ENCODE measurements at regions not wholly inside any gene's neighbourhood (a gene's known extent, or its start where the extent isn't known, plus 50 kb on each side); places are given as distances from the start of the nearest gene placed in this dataset.

DNA sequence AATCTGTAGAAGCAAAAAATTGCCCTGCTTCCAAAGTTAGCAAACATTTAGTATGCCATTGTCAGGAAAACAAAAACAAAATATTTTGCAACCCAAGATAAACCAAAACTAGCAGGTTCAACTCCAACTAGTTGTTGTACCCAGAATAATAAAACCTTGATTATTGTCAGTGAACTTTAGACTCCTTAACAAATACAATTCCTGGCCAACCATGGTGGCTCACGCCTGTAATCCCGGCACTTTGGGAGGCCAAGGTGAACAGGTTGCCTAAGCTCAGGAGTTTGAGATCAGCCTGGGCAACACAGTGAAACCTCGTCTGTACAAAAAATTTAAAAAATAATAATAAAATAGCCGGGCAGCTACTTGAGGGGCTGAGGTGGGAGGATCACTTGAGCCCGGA is 53.6 kb upstream of the EPCAM start:
- TF ChIP-seq POLR2A (IDR thresholded peaks at IDR 0.05; ENCODE audit: low read depth, low read length): no peak
- FAIRE-seq: no peak
- DNase-seq (ENCODE audit: insufficient read length, low spot score): no peak

DNA sequence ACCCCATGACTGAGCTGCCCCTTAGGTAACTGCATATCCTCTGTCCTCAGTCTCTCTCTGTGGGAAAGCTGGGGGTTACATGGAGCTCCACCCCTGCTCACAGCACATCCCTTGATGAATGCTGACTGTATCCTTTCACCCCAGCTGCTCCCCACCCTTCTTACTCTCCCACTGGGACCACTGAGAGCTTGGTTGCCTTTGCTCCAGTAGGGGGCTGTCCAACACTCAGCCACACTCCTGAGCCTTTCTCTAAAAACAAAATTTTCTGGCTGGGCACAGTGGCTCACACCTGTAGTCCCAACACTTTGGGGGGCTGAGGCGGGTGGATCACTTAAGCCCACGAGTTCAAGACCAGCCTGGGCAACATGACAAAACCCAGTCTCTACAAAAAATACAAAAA is 55.4 kb upstream of the EPCAM start:
- no peak for TF ChIP-seq POLR2A (IDR thresholded peaks at IDR 0.05; ENCODE audit: low read depth, low read length)
- FAIRE-seq: no peak
- DNase-seq (ENCODE audit: insufficient read length, low spot score): no peak

DNA sequence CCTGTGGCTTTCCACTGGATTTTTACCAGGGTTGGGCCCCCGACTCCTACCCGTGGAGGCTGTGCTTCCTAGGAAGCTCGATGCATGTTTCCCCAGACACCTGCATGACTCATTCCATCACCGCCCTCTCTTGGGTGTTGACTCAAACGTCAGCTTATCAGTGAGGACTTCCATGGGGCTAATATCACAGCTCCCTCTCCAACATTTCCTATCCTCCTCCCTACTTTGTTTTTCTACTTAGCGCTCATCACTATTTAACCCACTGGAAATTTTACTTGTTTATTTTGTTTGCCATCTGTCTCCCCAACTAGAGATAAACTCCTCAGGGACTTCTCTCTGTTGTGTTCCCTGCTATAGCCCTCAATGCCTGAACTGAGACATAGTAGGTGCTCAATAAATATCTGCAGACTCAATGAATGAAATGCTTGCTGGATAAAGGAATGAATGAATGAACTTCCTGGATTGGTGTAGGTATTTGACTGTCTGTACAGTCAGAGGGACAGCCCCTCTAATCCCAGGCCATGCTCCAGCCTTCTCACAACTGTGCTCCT is 55.9 kb upstream of the EPCAM start:
- no peak for TF ChIP-seq POLR2A (IDR thresholded peaks at IDR 0.05; ENCODE audit: low read depth, low read length)
- FAIRE-seq: no peak

DNA sequence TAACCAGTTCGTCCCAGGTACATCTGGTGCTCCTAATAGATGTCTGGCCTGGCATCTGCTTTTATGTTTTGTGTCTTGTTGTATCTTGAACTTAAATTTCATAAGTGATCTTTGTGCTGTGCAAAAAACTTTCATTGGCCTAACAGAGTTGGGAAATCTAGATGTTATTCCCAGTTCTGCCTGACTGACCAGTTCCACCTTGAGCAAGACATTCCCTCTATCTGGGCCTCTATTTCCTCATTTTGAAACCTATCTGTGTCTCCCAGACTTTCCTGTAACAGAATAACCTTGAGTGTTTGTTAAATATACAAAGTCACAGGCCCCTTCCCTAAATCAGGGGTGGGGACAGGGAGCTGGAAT is 56.6 kb upstream of the EPCAM start:
- DNase-seq (ENCODE audit: insufficient read length, low spot score) (no peak), FAIRE-seq (no peak)
- TF ChIP-seq POLR2A (IDR thresholded peaks at IDR 0.05; ENCODE audit: low read depth, low read length): no peak

More for the DNA sequence above, 55.9 kb upstream of the EPCAM start:
- DNase-seq (ENCODE audit: insufficient read length, low spot score): no peak

DNA sequence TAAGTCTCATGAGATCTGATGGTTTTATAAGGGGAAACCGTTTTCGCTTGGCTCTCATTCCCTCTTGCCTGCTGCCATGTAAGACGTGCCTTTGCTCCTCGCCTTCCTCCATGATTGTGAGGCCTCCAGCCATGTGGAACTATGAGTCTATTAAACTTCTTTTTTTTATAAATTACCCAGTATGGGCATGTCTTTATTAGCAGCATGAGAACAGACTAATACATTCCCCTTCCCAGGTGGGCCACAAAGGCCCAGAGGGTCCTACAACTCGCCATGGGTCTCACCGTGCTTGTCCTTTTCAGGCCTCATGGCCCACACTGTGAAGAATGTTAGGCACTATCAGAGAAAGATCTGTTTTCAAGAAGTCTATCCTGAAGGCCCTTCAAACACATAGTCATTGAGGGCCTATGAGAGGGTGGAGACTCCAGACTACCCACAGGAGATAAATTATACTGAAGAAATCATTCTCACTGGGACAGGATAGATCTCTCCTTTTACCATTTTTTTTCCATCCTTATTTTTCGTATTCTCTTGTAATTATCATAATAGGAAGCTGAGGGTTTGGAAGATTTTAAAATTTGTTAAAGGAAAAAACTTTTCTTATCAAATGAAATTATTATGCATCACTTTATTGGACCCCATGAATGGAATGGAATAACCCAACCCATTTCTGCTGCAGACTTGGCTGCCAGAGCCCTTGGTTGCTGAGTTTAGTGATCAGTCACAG is 57.2 kb upstream of the EPCAM start:
- FAIRE-seq (no peak), DNase-seq (ENCODE audit: insufficient read length, low spot score) (no peak)
- TF ChIP-seq POLR2A (IDR thresholded peaks at IDR 0.05; ENCODE audit: low read depth, low read length): no peak

DNA sequence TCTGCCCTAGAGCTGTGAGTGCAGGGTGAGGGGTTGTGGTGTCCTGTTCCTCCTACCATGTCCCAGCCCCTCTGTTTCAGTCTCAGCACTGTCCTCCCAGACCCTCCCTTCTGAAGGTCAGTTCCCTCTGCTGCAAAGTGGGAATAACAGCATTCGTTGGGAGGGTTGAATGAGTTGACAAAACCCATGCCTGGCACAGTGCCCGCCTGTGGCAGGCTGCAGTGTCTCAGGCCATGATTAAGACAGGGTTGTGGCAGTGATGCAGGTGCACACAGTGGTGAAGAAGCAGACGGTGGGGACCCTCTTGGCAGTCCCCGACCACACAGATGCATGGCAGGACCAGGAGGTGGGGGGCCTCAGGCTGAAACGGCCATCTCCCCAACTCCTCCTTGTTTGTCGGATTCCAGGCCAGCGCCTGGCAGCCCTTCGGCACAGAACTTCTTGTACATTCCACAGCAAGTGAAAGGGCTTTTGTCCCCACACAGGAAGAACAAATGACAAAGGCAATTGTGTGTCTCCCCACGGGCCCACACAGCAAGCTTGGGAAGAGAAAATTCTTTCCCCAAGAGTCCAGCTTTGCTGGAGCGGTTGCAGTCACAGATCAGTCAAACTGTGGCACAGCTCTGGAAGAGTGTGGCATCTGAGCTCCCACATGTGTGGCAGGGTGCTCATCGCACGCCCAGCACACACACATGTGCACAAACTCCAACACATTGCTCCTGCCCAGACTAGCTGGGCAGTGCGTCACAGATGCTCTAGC is 58.1 kb upstream of the EPCAM start:
- FAIRE-seq (no peak), DNase-seq (ENCODE audit: insufficient read length, low spot score) (no peak)
- TF ChIP-seq POLR2A (IDR thresholded peaks at IDR 0.05; ENCODE audit: low read depth, low read length): no peak

DNA sequence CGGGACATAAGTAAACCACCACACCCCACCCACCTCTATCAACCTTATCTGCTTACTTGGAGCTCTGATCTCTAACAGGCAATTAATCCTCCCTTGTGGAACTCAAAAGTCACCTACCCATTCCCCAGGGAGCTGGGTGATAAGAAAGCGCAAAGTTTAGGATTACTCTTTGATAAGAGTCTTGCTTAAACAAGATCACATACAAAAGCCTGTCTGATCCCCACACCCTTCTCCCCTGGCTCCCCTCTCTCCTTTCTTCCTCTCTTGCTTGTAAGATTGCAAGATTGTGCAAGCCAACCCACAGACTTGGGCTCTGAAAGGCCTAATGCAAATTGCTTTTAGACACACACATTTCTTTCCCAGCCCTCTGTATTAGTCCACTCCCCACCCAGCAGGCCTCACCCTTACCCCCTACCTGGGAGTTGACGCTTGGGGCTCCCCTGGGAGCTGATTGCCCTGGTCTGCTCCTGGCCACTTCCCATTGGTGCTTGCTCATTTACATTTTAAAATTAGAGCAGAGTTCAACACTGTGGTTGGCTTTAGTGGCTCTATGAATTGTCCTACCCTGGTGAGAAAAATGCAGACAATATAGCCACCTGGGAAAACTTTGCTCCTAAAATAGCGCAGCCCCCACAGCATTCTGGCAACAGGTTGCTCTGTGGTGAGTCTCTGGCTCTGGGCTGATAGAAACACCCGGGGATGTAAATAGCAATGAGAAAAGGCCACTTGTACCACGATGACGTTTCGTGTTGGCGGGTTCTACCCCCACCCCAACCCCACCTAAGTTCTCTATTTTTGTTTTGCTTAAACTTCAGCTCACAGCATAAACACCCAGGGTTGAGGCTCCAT is 58.9 kb upstream of the EPCAM start:
- DNase-seq (ENCODE audit: insufficient read length, low spot score) (no peak), FAIRE-seq (no peak)
- TF ChIP-seq POLR2A (IDR thresholded peaks at IDR 0.05; ENCODE audit: low read depth, low read length): no peak

DNA sequence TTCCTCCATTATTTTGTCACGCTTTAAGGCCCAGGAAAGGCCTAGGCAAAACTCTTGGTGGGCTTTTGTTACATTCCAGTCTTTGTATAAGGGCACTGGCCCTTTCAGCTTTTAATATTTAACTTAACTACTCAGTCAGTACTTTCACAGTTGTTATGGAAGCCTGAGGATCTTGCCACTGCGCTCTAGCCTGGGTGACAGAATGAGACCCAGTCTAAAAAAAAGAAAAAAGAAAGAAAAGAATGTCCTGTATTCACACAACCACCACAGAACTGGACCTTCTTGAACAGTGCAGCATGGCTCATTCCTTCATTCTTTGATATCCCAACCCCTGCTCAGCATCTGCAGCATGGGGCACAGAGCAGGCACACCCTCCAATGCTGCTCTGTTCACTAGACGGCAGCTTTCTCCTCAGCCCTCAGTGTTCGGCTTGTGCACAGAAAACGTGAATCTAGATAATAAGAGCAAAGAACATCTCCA is 59.6 kb upstream of the EPCAM start:
- DNase-seq (ENCODE audit: insufficient read length, low spot score): no peak
- TF ChIP-seq POLR2A (IDR thresholded peaks at IDR 0.05; ENCODE audit: low read depth, low read length): no peak
- FAIRE-seq: no peak

DNA sequence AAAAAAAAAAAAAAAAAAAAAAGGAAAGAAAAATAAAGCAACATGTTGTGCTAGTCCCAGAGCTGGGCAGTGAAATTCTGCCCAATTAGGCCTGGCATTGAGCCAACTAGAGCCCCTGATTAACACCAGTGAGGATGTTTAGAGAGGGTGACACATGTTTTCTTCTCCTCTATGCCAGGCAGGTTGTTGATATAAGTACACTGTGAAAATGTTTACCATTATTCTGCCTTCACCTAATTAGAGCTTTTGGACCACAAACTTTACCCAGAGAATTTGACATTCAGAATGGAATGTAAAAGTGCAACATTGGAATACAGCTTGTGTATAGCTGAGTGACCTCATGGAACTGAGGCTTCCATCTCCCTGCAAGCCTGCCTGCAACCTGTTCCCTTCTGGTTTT is 62.0 kb upstream of the EPCAM start:
- DNase-seq (ENCODE audit: insufficient read length, low spot score) (no peak), FAIRE-seq (no peak)
- no peak for TF ChIP-seq POLR2A (IDR thresholded peaks at IDR 0.05; ENCODE audit: low read depth, low read length)

DNA sequence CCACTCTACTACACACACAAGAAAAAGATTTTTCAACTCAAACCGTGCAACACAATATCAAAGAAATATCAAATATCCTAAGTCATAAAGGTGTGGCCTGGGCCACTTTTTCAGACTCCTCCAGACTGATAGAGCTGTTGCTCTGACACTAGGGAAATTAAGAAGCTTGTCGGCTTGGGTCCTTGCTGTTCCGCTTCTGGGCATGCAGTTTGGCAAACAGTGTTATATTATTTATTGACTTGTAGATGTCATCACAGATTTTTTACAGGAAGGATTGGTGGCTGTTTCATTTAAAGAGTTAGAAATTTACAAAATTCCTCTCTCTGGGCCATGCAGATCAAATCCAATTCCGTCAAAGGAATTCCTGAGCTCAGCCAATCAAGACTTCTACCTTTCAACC is 64.5 kb upstream of the EPCAM start:
- TF ChIP-seq POLR2A (IDR thresholded peaks at IDR 0.05; ENCODE audit: low read depth, low read length): no peak
- DNase-seq (ENCODE audit: insufficient read length, low spot score): no peak
- FAIRE-seq: no peak

DNA sequence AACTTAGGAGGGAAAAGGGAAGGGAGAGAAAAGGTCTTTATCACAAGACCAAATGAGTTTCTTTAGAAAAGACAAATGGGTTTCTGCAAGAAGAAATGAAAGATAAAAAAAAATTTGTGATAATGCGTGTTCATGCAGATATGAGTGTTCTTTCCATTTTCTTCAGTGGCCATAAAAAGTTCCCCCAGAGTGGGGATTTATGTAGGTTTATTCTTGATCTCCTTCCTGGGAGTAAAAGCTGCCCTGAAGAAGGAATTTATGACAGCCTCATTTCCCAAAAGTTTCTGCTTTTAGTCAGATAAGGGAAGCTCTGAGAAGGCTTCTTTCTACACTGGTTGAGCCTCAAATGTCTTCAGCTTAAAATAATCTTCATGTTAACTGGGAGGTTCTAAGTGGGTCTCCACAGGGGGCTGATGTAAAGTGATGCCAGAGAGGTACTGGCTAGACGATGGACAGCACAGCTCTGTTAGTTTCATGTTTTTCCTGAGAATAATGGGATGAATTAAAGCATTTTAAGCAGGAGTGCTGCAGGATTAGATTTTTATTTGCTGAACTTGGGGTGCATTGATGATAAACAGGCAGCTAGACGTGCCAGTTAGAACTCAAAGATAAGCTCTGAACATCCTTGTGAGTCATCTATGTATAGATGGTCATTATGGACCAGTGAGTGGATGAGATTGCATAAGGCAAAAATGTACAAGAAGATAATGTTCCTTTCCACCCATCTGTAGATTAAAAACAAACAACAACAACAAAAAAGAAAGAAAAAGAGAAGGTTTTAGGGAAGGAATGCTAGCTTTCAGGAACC is 65.6 kb upstream of the EPCAM start:
- no peak for FAIRE-seq
- no peak for DNase-seq (ENCODE audit: insufficient read length, low spot score)
- TF ChIP-seq POLR2A (IDR thresholded peaks at IDR 0.05; ENCODE audit: low read depth, low read length): no peak

DNA sequence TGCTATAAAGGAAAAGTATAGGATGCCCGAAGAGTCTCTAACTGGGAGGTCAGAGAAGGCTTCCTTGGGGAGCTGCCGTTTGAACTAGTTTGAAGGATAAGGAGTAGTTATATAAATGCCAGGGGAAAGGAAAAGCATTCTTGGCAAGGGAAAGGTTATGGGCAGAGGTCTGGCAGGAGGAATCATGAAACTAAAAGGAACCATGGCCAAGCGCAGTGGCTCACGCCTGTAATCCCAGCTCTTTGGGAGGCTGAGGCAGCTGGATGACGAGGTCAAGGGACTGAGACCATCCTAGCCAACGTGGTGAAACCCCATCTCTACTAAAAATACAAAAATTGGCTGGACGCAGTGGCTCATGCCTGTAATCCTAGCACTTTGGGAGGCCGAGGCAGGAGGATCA is 66.8 kb upstream of the EPCAM start:
- DNase-seq (ENCODE audit: insufficient read length, low spot score): no peak
- no peak for FAIRE-seq
- no peak for TF ChIP-seq POLR2A (IDR thresholded peaks at IDR 0.05; ENCODE audit: low read depth, low read length)

DNA sequence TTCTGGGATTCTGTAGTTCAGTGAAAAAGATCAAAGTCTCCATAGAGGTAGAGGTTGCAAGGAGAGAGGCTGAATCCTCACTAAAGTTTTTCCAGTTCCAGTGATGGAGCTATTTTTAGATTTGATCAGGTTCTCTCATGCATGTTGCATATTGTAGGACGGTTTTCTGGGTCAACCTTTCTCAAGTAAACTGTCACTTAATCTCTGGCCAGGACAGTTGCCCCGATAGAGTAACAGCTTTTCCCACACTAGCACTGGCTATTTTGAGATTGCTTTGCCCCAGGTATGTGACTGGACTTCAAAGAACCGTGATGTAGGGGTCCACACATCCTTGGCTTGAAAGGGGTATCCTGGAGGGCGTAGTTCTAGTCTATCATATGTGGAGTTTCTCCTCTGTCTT is 67.4 kb upstream of the EPCAM start:
- TF ChIP-seq POLR2A (IDR thresholded peaks at IDR 0.05; ENCODE audit: low read depth, low read length): no peak
- DNase-seq (ENCODE audit: insufficient read length, low spot score): no peak
- FAIRE-seq: no peak

Data from H54 (cell line).